Dendritic cell treated with granulocyte-macrophage colony-stimulating factor and Interleukin-4, amounts not matched to agents 40 ng/mL and 50 ng/mL, for 4 days (primary cell): ENCODE measurements at regions not wholly inside any gene's neighbourhood (a gene's known extent, or its start where the extent isn't known, plus 50 kb on each side); places are given as distances from the start of the nearest gene placed in this dataset.

Experiments
- H3K27ac Mint-ChIP-seq: one replicate; pipeline ENCODE4 v1.8.0; 2022; ENCODE audit warnings: mild to moderate bottlenecking, mixed read lengths
- H3K27me3 Mint-ChIP-seq: one replicate; pipeline ENCODE4 v1.8.0; 2022; ENCODE audit warnings: mild to moderate bottlenecking, mixed read lengths
- H3K36me3 Mint-ChIP-seq: one replicate; pipeline ENCODE4 v1.8.0; 2022; ENCODE audit warnings: low read depth, mixed read lengths
- H3K4me1 Mint-ChIP-seq: one replicate; pipeline ENCODE4 v1.8.0; 2022; ENCODE audit warnings: low read depth, mixed read lengths
- H3K4me3 Mint-ChIP-seq: one replicate; pipeline ENCODE4 v1.8.0; 2022; ENCODE audit warnings: mild to moderate bottlenecking, moderate library complexity, mixed read lengths
- H3K9me3 Mint-ChIP-seq: one replicate; pipeline ENCODE4 v1.8.0; 2022; ENCODE audit warnings: mixed read lengths
- intact Hi-C: fragments of 100-400 bp; cut with micrococcal nuclease; formaldehyde crosslinking; loops from one replicate; pipeline ENCODE4 v1.15.0; 2022

- H3K4me1 Mint-ChIP-seq: peaks cover 29% of the 10 kb centered on the region
- H3K27me3 Mint-ChIP-seq: no peaks in the 10 kb centered on the region
- no peak overlapping the region for H3K4me3 Mint-ChIP-seq
- intact Hi-C loops: no loop called here
- no peak overlapping the region for H3K27ac Mint-ChIP-seq
- no peaks in the 10 kb centered on the region for H3K36me3 Mint-ChIP-seq
- no peaks in the 10 kb centered on the region for H3K9me3 Mint-ChIP-seq
These were observed 56.9 kb upstream of the RGS1 start for GRCh38 chr1:192518700-192519099.

GRCh38 chr1:192521734-192522133 lies 53.8 kb upstream of the RGS1 start:
- Mint-ChIP-seq H3K27ac (peak overlapping the region; percentile 35), H3K27me3 (no peaks in the 10 kb centered on the region), H3K4me1 (peaks cover 26% of the 10 kb centered on the region), H3K9me3 (no peaks in the 10 kb centered on the region), H3K4me3 (no peak overlapping the region), H3K36me3 (no peaks in the 10 kb centered on the region)
- intact Hi-C loops: no loop called here

- Mint-ChIP-seq H3K36me3 (no peaks in the 10 kb centered on the region), H3K27me3 (no peaks in the 10 kb centered on the region), H3K27ac (no peak overlapping the region), H3K4me3 (no peak overlapping the region), H3K9me3 (no peaks in the 10 kb centered on the region), H3K4me1 (peaks cover 22% of the 10 kb centered on the region)
- intact Hi-C loops: no loop called here
These were observed 52.9 kb upstream of the RGS1 start for GRCh38 chr1:192522673-192523072.

GRCh38 chr1:192524223-192524622 lies 51.4 kb upstream of the RGS1 start:
- Mint-ChIP-seq H3K27ac (no peak overlapping the region), H3K4me3 (no peak overlapping the region), H3K4me1 (peaks cover 31% of the 10 kb centered on the region), H3K9me3 (no peaks in the 10 kb centered on the region), H3K27me3 (no peaks in the 10 kb centered on the region), H3K36me3 (no peaks in the 10 kb centered on the region)
- intact Hi-C loops: no loop called here
